ENCODE measurements at regions not wholly inside any gene's neighbourhood (a gene's known extent, or its start where the extent isn't known, plus 50 kb on each side); places are given as distances from the start of the nearest gene placed in this dataset.

GRCh38 chr11:33475993-33476392 is 218.8 kb downstream of the HIPK3 start:
- peak; percentile 37 for DNase-seq (ENCODE audit: low read depth)
- Histone ChIP-seq H3K4me3 (ENCODE audit: low read depth, low read length) (no peak overlapping the region), H3K36me3 (ENCODE audit: control insufficient read depth, insufficient read depth, low read length) (no peaks in the 10 kb centered on the region), H3K27me3 (ENCODE audit: control insufficient read depth, insufficient read depth, low read length) (no peaks in the 10 kb centered on the region)
- TF ChIP-seq CTCF (IDR thresholded peaks at IDR 0.05; ENCODE audit: insufficient read depth, low read length, poor library complexity, severe bottlenecking) = no peak

- DNase-seq (ENCODE audit: low read depth) = no peak
Measured at GRCh38 chr11:33474866-33475265, 217.7 kb downstream of the HIPK3 start.

GRCh38 chr11:33471541-33471940 is 214.4 kb downstream of the HIPK3 start:
- Histone ChIP-seq H3K36me3 (ENCODE audit: control insufficient read depth, insufficient read depth, low read length) (no peaks in the 10 kb centered on the region), H3K4me3 (ENCODE audit: low read depth, low read length) (no peak overlapping the region), H3K27me3 (ENCODE audit: control insufficient read depth, insufficient read depth, low read length) (no peaks in the 10 kb centered on the region)
- no peak for TF ChIP-seq CTCF (IDR thresholded peaks at IDR 0.05; ENCODE audit: insufficient read depth, low read length, poor library complexity, severe bottlenecking)
- no peak for DNase-seq (ENCODE audit: low read depth)

More at GRCh38 chr11:33474866-33475265, 217.7 kb downstream of the HIPK3 start:
- H3K27me3 ChIP-seq (ENCODE audit: control insufficient read depth, insufficient read depth, low read length) = no peaks in the 10 kb centered on the region
- H3K4me3 ChIP-seq (ENCODE audit: low read depth, low read length) = no peak overlapping the region
- TF ChIP-seq CTCF (IDR thresholded peaks at IDR 0.05; ENCODE audit: insufficient read depth, low read length, poor library complexity, severe bottlenecking) = no peak
- H3K36me3 ChIP-seq (ENCODE audit: control insufficient read depth, insufficient read depth, low read length) = no peaks in the 10 kb centered on the region

GRCh38 chr11:33467966-33468365 is 210.8 kb downstream of the HIPK3 start:
- TF ChIP-seq CTCF (IDR thresholded peaks at IDR 0.05; ENCODE audit: insufficient read depth, low read length, poor library complexity, severe bottlenecking) = no peak
- no peak for DNase-seq (ENCODE audit: low read depth)
- Histone ChIP-seq H3K4me3 (ENCODE audit: low read depth, low read length) (no peak overlapping the region), H3K36me3 (ENCODE audit: control insufficient read depth, insufficient read depth, low read length) (no peaks in the 10 kb centered on the region), H3K27me3 (ENCODE audit: control insufficient read depth, insufficient read depth, low read length) (no peaks in the 10 kb centered on the region)

- DNase-seq (ENCODE audit: low read depth) = no peak
- no peaks in the 10 kb centered on the region for H3K36me3 ChIP-seq (ENCODE audit: control insufficient read depth, insufficient read depth, low read length)
- H3K27me3 ChIP-seq (ENCODE audit: control insufficient read depth, insufficient read depth, low read length) = no peaks in the 10 kb centered on the region
- no peak overlapping the region for H3K4me3 ChIP-seq (ENCODE audit: low read depth, low read length)
- no peak for TF ChIP-seq CTCF (IDR thresholded peaks at IDR 0.05; ENCODE audit: insufficient read depth, low read length, poor library complexity, severe bottlenecking)
Measured at GRCh38 chr11:33463059-33463458, 205.9 kb downstream of the HIPK3 start.

- H3K4me3 ChIP-seq (ENCODE audit: low read depth, low read length) = no peak overlapping the region
- no peak for TF ChIP-seq CTCF (IDR thresholded peaks at IDR 0.05; ENCODE audit: insufficient read depth, low read length, poor library complexity, severe bottlenecking)
- DNase-seq (ENCODE audit: low read depth) = no peak
- H3K36me3 ChIP-seq (ENCODE audit: control insufficient read depth, insufficient read depth, low read length) = no peaks in the 10 kb centered on the region
- no peaks in the 10 kb centered on the region for H3K27me3 ChIP-seq (ENCODE audit: control insufficient read depth, insufficient read depth, low read length)
Measured at GRCh38 chr11:33461369-33462125, 204.4 kb downstream of the HIPK3 start.

All from kidney epithelial cell (primary cell).